Activated CD4-positive, alpha-beta T cell treated with anti-CD3 and anti-CD28 coated beads, Interleukin-2, amount 50 U/mL, for 1 hour (primary cell): ENCODE measurements at regions not wholly inside any gene's neighbourhood (a gene's known extent, or its start where the extent isn't known, plus 50 kb on each side); places are given as distances from the start of the nearest gene placed in this dataset.

Experiments
- DNase-seq: peaks from one replicate; pipeline ENCODE4 v3.0.0-alpha.2; 2020

GRCh38 chr6:148182378-148182777 is 160.3 kb upstream of the SASH1 start:
- DNase-seq, result no peak

DNA sequence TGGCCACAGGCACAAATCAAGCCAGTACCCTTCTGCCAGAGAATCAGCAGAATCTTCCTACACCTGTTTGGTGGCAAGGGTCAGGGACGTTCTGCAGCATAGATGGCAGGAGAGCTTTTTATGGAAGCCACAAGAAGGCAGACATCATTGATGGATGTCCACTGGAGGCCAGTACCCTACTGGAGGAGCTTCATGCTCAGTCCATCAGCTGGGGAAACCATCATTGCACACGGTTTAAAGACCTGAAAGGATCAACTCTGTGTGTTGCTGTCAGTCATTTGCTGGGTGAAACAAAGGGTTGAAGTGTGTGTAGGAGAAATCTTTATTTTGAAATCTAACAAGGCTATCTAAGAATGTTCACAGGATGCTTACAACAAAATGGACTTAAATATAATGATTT is 158.9 kb upstream of the SASH1 start:
- DNase-seq, result no peak

- no peak for DNase-seq
Measured at GRCh38 chr6:148186916-148187315, 155.7 kb upstream of the SASH1 start.

DNA sequence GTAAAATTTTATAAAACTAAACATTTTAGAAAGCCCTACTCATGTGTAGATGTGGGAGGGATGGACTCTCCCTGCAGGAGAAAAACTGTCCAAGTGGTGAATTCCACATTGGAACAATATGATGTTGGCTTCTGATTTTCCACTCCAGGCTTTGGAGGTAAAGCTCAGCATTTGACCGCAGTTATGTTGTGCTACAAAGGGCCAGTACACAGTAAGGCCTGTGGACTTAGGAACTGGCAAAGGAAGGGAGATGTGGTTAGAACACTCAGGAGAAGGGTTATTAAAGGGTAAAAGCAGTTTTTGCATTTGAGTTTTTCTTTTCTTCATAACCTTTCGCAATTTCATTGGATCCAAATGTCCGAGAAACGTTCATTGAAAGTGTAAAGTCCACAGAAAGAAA is 150.3 kb upstream of the SASH1 start:
- DNase-seq, result no peak

- no peak for DNase-seq
Measured at GRCh38 chr6:148193063-148193680, 149.5 kb upstream of the SASH1 start.

- no peak for DNase-seq
Measured at GRCh38 chr6:148195511-148195910, 147.1 kb upstream of the SASH1 start.

DNA sequence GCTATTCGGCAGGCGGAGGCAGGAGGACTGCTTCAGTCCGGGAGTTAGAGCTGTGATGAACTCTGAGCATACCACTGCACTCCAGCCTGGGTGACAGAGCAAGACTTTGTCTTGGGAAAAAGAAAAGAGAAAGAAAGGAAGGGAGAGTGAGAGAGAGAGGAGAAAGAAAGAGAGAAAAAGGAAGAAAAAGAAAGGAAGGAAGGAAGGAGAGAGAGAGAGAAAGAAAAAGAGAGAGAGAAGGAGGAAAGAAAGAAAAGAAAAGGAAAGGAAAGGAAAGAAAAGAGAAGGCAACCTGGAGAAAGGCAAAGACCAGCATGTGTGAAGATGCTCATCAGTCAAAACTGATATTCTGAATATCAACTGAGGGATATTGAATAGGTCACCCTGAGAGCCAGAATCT is 143.1 kb upstream of the SASH1 start:
- no peak for DNase-seq

DNA sequence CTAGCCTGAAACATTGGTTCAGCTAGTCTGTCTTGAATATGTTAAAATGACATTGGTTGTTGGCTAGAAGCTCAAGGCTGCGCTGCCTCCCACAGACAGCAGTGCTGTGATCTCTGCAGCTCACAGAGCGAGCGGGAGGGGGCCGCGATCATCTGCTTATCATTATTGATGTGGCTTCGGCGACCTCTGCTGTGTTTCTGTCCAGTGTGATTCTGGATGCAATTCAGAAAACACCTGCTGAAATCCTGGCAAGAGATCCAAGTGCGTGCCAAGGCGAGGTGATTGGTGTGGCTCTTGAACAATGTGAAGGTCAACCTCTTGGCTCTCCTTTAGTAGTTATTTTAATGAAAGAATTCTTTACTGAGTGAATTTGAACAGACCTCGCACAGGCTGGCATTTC is 142.3 kb upstream of the SASH1 start:
- DNase-seq, result no peak

GRCh38 chr6:148200781-148201180 is 141.9 kb upstream of the SASH1 start:
- no peak for DNase-seq

GRCh38 chr6:148203281-148203925 is 139.2 kb upstream of the SASH1 start:
- no peak for DNase-seq

DNA sequence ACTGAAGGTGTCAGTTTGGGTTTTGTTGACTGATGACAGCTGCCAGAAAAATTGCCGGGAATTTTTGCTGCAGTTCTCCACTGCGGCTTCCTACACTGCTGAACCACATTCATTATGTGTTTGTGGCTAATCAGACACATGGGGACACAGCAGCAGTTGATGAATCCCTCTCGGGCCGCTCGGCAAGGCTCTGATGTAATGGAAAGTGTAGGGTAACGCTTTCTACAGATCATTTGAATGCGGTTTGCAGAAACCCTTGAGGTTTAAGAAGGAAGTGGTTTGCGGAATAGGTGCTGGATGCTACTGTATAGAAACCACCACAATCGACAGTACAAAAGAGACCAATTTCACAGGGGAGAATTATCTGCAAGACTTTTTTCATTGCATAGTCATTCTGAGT is 138.7 kb upstream of the SASH1 start:
- DNase-seq, result peak; percentile 25

- no peak for DNase-seq
Measured at GRCh38 chr6:148208298-148208697, 134.3 kb upstream of the SASH1 start.

DNA sequence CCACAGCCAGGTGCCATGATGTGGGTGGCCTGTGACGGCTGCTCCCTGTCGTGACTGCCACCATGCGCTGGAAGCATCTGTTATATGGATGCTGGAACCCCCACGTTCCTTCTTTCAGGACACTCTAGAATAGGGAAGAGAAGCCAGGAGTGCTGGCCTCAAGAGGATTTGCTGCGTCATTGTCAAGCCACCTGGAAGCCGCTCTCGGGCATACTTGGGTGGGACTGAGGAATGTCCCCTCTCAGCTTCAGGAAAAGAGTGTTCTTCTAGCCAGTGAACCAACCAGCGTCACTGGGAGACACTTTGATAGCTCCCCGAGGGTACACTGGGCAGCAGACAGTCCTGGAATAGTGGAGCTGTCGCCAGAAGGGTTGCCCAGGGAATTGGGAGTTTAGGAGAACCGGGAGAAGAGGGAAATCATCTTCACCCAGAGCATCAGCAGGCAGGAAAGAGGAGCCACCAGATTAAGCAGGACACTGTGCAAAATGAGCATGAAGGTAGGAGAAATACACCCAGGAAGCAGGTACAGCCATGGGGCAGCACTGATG is 130.8 kb upstream of the SASH1 start:
- DNase-seq, result no peak

- DNase-seq, result no peak
Measured at GRCh38 chr6:148212366-148212765, 130.3 kb upstream of the SASH1 start.

- DNase-seq, result no peak
Measured at GRCh38 chr6:148213366-148213765, 129.3 kb upstream of the SASH1 start.

- no peak for DNase-seq
Measured at GRCh38 chr6:148214667-148215066, 128.0 kb upstream of the SASH1 start.

- no peak for DNase-seq
Measured at GRCh38 chr6:148217051-148217450, 125.6 kb upstream of the SASH1 start.

DNA sequence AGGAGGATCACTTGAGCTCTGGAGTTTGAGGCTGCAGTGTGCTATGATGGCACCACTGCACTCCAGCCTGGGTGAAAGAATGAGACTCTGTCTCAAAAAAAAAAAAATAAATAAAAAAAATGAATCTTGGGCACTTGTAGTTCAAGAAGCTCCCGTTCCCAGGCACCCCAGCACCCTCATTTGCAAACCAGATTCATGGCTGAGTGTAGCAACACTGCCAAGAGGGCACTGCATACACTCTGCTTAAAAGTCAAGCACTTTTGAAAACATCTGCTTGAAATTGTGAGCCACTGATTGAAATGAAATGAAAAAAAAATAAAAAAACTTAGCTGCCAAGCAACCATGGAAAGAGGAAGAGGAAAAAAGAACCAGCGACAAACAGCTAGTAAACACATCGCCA is 124.7 kb upstream of the SASH1 start:
- DNase-seq, result no peak

- no peak for DNase-seq
Measured at GRCh38 chr6:148218542-148219258, 123.9 kb upstream of the SASH1 start.

DNA sequence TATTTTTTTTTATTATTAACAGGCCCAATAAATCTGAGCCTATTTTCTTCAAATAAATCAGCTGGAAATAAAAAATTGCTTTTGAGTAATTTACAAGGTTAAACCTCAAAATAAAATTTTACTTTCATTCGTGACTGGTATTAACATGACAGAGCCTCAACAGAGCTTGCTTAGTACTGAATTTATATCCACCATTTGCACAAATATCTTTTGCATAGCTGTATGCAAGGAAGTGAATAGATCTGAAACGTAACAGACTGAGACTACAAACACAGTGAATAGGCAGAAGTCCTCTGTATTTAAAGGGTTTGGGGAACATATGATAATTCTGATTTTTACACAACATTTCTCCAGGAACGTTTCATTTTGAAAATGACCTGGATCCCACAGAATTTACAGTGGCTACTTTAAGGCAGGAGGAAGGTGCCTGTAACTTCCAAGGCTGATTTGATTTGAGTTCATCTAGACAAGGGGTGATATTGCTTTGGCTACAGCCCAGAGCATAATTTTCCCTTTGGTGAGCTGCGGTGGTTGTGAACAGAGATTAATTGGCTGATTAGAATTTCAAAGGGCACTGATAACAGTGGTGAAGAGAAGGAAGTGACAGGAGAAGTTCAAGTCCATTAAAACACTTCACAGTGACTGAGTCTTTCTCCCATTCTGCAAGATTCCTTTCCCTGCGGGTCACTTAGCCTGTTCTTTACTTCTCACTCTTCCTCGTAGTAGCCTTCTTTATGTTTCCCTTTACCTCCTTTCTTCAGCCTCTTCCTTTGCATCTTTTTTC is 121.2 kb upstream of the SASH1 start:
- DNase-seq, result no peak

DNA sequence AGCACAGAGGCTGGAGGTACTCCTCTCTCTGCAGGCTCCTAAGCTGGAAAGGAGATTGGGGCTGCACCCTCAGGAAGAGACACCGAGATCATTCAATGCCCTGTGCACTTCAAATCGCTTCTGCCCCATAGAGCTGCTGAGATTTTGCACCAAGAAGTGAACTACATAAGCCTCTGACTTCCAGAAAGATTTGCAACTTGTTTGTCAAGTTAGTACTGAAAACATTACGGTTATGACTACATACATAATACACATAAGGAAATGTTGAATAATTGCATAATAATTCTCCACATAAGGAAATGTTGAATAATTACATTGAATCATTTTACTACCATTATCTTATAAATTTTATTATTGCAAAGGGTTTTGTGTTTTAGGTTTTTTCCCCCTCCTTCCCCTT is 120.3 kb upstream of the SASH1 start:
- no peak for DNase-seq

GRCh38 chr6:148222846-148223245 is 119.8 kb upstream of the SASH1 start:
- no peak for DNase-seq

DNA sequence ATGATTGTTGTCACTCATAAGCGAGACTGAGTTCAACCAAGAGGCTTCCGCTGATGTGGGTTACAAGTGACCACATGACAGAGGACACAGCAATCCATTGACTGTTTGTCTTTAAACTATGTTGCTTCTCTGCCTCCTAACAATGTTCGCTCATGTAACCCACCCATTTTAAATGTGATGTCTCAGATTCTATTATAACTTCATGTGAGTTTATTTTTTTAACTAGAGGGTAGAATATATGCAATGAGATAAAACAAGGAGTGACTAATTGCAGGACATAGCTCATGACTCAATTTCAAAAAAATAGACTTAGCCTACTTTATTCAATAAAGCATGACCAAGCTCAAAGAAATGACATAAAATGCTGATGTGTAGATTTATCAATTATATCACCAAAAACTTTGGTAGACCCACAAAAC is 119.2 kb upstream of the SASH1 start:
- DNase-seq, result no peak
